ENCODE measurements at regions not wholly inside any gene's neighbourhood (a gene's known extent, or its start where the extent isn't known, plus 50 kb on each side); places are given as distances from the start of the nearest gene placed in this dataset.

GRCh38 chr4:3673176-3673575 is 93.0 kb upstream of the ADRA2C start:
- intact Hi-C loops (cut with micrococcal nuclease): no loop called here
- Mint-ChIP-seq H3K9me3 (peaks cover 5% of the 10 kb centered on the region), H3K4me3 (no peak overlapping the region), H3K4me1 (no peaks in the 10 kb centered on the region), H3K27me3 (no peaks in the 10 kb centered on the region), H3K27ac (no peak overlapping the region), H3K36me3 (ENCODE audit: low read depth) (no peaks in the 10 kb centered on the region)
- DNase-seq: no peak

DNA sequence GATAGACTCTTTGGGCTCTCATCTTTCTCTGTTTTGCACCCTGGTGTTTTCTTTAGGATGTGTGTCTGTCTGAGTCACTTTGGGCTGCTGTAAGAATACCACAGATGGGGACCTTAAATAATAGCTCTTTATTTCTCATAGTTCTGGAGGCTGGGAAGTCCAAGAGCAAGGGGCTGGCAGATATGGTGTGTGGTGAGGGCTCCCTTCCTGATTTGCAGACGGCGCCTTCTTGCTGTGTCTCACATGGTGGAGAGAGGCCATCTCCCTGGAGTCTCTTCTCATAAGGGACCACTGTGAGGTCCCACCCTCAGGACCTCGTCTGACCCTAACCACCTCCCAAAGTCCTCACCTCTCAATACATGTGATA is 93.7 kb upstream of the ADRA2C start:
- Mint-ChIP-seq H3K27me3 (no peaks in the 10 kb centered on the region), H3K9me3 (peaks cover 5% of the 10 kb centered on the region)

DNA sequence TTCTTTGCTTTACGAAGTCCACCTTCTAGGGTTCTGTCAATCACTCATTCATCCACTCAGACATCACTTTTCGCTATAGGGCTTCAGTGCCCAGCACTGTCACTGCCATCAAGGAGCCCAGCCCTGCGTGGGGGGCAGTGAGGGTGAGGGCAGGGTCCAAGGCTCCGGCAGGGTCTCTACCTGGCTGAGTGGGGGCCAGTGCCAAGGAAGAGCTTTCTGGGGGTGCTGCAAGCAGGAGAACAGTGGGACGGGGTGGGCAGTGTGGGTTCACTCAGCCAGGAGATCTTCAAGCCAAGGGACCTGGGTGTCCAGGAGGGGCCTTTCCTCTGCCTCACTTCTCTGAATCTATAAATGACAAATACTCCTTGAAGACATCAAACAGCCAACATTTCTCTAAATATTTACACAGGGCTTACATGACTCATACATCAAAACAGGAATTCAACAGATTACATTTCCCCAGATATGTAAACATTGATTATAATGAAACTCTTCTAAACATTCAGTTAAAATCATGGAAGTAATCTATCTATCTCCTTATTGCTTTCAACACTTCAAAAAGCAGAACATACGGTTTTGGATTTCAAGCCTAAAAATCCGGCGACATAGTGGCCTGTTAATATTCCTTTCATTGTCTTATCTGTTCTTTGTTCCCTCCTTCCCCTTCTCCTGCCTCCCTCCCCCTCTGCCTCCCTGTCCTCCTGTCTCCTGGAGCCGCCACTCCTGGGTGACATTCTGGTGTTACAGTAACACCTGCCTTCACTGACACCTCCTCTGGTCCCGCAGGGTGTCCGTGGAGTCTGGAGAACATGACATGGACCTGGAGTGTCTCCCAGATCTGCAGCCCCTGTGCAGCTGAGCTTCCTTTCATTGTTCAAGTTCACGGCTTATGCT is 94.4 kb upstream of the ADRA2C start:
- Mint-ChIP-seq H3K4me1 (no peaks in the 10 kb centered on the region), H3K27me3 (no peaks in the 10 kb centered on the region), H3K9me3 (peaks cover 5% of the 10 kb centered on the region), H3K27ac (no peak overlapping the region), H3K4me3 (no peak overlapping the region), H3K36me3 (ENCODE audit: low read depth) (no peaks in the 10 kb centered on the region)
- intact Hi-C loops (cut with micrococcal nuclease): no loop called here
- DNase-seq: no peak

More for the DNA sequence above, 93.7 kb upstream of the ADRA2C start:
- DNase-seq: no peak
- H3K27ac Mint-ChIP-seq: no peak overlapping the region
- H3K36me3 Mint-ChIP-seq (ENCODE audit: low read depth): no peaks in the 10 kb centered on the region
- no peak overlapping the region for H3K4me3 Mint-ChIP-seq
- intact Hi-C loops (cut with micrococcal nuclease): no loop called here
- no peaks in the 10 kb centered on the region for H3K4me1 Mint-ChIP-seq

DNA sequence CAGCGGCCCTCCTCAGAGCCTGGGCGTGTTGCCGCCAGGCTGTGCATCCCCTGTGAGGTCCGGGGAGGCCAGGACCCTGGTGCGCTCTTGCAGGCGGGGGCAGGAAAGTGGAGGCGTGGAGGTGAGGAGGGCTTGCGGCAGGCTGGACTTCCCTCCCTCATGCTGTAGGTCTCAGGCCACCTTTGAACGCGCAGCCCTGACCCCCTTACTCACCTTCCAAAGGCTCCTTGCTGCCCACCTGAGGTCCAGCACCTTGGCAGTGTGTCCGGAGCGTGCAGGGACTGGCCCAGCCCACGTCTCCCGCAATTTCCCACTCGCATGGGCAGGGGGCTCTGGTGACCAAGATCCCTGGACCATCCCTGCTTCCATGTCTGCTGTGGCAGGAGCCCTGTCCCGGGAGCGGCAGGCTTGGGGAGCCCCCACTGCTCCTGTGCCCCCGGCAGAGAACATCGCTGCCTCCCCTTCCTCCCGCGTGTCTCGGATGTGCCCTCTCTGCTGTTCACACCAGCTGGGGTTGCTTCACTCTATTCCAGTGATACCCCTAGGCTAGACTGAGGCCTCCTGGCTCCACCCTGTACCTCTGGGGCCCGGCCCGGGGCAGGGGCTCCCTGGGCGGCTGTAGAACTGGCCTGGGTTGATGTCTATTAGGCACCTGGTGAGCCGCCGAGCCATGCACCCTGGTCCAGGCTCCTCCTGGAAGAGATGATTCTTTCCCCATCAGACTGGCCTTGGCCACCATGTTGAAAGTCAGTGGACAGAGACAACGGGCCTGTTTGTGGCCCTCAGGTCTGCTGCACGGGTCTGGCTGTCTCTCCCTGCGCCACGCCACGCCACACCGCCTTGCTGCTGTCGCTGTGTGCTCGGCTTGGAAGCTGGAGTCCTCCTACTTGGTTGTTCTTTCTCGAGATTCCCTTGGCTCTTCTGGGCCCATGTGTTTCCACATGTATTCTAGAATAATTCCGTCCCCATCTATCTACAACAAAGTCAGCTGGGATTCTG is 95.4 kb upstream of the ADRA2C start:
- Mint-ChIP-seq H3K9me3 (peaks cover 5% of the 10 kb centered on the region), H3K4me1 (no peaks in the 10 kb centered on the region), H3K36me3 (ENCODE audit: low read depth) (no peaks in the 10 kb centered on the region), H3K27me3 (no peaks in the 10 kb centered on the region), H3K27ac (no peak overlapping the region), H3K4me3 (no peak overlapping the region)
- DNase-seq: no peak
- intact Hi-C loops (cut with micrococcal nuclease): no loop called here

- no peaks in the 10 kb centered on the region for H3K4me1 Mint-ChIP-seq
- H3K27ac Mint-ChIP-seq: no peak overlapping the region
- H3K36me3 Mint-ChIP-seq (ENCODE audit: low read depth): no peaks in the 10 kb centered on the region
- H3K9me3 Mint-ChIP-seq: peaks cover 5% of the 10 kb centered on the region
- no peak overlapping the region for H3K4me3 Mint-ChIP-seq
- intact Hi-C loops (cut with micrococcal nuclease): no loop called here
- no peaks in the 10 kb centered on the region for H3K27me3 Mint-ChIP-seq
- DNase-seq: no peak
These were observed 96.6 kb upstream of the ADRA2C start for GRCh38 chr4:3669553-3669949.

- intact Hi-C loops (cut with micrococcal nuclease): no loop called here
- Mint-ChIP-seq H3K36me3 (ENCODE audit: low read depth) (no peaks in the 10 kb centered on the region), H3K4me1 (no peaks in the 10 kb centered on the region), H3K27ac (no peak overlapping the region), H3K9me3 (peaks cover 5% of the 10 kb centered on the region), H3K4me3 (no peak overlapping the region), H3K27me3 (no peaks in the 10 kb centered on the region)
- no peak for DNase-seq
These were observed 97.2 kb upstream of the ADRA2C start for GRCh38 chr4:3668825-3669552.

DNA sequence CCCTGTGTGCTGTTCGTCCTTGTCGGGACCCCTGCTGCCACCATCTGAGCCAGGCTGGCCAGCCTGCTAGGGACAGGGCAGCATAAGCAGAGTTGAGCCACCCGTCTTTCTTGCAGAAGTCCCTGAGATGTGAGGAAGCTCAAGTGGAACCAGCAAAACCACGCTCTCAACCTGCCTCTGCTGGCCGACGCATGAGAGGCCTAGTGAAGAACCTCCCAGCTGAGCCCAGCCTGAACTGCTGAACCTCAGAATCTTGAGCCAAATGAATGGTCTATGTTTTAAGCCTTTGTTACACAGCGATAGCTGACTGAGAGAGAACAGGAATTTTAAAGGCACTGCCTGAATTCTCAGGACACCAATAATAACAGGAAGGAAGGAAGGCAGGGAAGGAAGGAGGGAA is 98.9 kb upstream of the ADRA2C start:
- no peak for DNase-seq
- intact Hi-C loops (cut with micrococcal nuclease): no loop called here
- no peaks in the 10 kb centered on the region for H3K4me1 Mint-ChIP-seq
- no peak overlapping the region for H3K4me3 Mint-ChIP-seq
- H3K9me3 Mint-ChIP-seq: peaks cover under 1% of the 10 kb centered on the region
- no peaks in the 10 kb centered on the region for H3K36me3 Mint-ChIP-seq (ENCODE audit: low read depth)
- H3K27ac Mint-ChIP-seq: no peak overlapping the region
- H3K27me3 Mint-ChIP-seq: no peaks in the 10 kb centered on the region

GRCh38 chr4:3666263-3666662 is 99.9 kb upstream of the ADRA2C start:
- H3K4me3 Mint-ChIP-seq: no peak overlapping the region
- no peaks in the 10 kb centered on the region for H3K4me1 Mint-ChIP-seq
- no peaks in the 10 kb centered on the region for H3K36me3 Mint-ChIP-seq (ENCODE audit: low read depth)
- H3K27ac Mint-ChIP-seq: no peak overlapping the region
- intact Hi-C loops (cut with micrococcal nuclease): no loop called here
- H3K9me3 Mint-ChIP-seq: no peaks in the 10 kb centered on the region
- H3K27me3 Mint-ChIP-seq: no peaks in the 10 kb centered on the region
- no peak for DNase-seq

DNA sequence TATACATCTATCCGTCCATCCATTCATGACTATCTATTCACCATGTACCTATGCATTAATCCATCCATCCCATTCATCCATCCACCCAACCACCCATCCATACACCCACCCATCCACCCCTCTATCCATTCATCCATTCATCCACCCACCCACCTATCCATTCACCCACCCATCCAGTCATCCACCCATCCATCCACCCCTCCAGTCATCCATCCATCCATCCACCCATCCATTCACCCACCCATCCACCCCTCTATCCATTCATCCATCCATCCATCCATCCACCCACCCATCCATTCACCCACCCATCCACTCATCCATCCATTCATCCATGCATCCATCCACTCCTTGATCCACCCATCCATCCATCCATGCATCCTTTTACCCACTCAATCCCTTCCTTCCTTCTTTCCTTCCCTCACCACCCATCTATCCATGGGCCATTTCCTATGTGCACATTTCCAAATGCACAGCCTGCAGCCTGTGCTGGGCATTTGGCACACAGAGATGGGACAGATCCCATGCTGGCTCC is 100.8 kb upstream of the ADRA2C start:
- intact Hi-C loops (cut with micrococcal nuclease): no loop called here
- Mint-ChIP-seq H3K4me1 (no peaks in the 10 kb centered on the region), H3K9me3 (no peaks in the 10 kb centered on the region), H3K27me3 (no peaks in the 10 kb centered on the region), H3K4me3 (no peak overlapping the region), H3K36me3 (ENCODE audit: low read depth) (no peaks in the 10 kb centered on the region), H3K27ac (no peak overlapping the region)
- no peak for DNase-seq

GRCh38 chr4:3663791-3664190 is 102.4 kb upstream of the ADRA2C start:
- no peak for DNase-seq
- H3K27ac Mint-ChIP-seq: no peak overlapping the region
- no peaks in the 10 kb centered on the region for H3K9me3 Mint-ChIP-seq
- no peaks in the 10 kb centered on the region for H3K4me1 Mint-ChIP-seq
- intact Hi-C loops (cut with micrococcal nuclease): no loop called here
- no peaks in the 10 kb centered on the region for H3K36me3 Mint-ChIP-seq (ENCODE audit: low read depth)
- no peaks in the 10 kb centered on the region for H3K27me3 Mint-ChIP-seq
- H3K4me3 Mint-ChIP-seq: no peak overlapping the region

DNA sequence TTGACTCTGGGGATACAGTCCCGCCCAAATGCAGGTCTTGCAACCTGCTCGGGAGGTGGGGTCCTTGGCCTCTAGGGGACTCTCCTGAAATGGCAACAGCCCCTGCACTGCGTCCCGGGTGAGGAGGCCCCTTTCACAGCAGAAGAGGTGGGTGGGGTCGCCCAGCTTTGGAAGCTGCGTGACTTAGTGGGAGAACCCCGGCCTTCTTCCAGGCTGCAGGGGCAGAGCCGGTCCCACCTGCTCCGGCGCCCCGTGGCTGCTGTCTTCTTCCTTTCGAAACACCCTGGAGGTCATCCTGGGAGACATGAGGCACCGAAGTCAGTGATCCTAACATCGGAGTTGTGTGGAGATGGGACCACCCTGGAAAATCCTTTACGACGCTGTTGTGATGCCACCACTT is 103.7 kb upstream of the ADRA2C start:
- H3K27ac Mint-ChIP-seq: no peak overlapping the region
- no peaks in the 10 kb centered on the region for H3K4me1 Mint-ChIP-seq
- H3K27me3 Mint-ChIP-seq: no peaks in the 10 kb centered on the region
- H3K36me3 Mint-ChIP-seq (ENCODE audit: low read depth): no peaks in the 10 kb centered on the region
- intact Hi-C loops (cut with micrococcal nuclease): no loop called here
- no peak for DNase-seq
- H3K4me3 Mint-ChIP-seq: no peak overlapping the region
- no peaks in the 10 kb centered on the region for H3K9me3 Mint-ChIP-seq

DNA sequence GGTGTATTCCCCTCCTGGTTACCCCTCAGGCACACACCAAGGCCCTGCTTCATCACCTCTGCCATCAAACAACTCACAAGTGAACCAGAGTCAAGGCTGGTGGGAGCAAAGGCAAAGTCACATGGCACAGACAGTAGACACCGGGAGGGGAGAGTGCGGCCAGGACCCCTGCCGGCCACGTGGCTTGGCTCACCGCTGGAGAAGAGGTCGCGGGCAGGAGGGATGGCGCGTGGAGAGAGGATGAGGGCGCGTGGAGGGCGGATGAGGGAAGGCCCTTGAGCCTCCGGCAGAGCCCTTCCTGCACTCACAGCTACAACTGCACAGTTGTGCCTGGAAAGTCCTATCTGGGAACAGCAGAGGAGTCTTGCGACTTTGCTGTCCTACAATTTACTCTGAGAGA is 104.2 kb upstream of the ADRA2C start:
- Mint-ChIP-seq H3K27me3 (no peaks in the 10 kb centered on the region), H3K36me3 (ENCODE audit: low read depth) (no peaks in the 10 kb centered on the region), H3K27ac (no peak overlapping the region), H3K4me3 (no peak overlapping the region), H3K4me1 (no peaks in the 10 kb centered on the region), H3K9me3 (no peaks in the 10 kb centered on the region)
- intact Hi-C loops (cut with micrococcal nuclease): no loop called here
- DNase-seq: no peak

GRCh38 chr4:3660928-3661515 is 105.2 kb upstream of the ADRA2C start:
- Mint-ChIP-seq H3K4me1 (no peaks in the 10 kb centered on the region), H3K27me3 (no peaks in the 10 kb centered on the region), H3K27ac (no peak overlapping the region), H3K4me3 (no peak overlapping the region), H3K9me3 (no peaks in the 10 kb centered on the region), H3K36me3 (ENCODE audit: low read depth) (no peaks in the 10 kb centered on the region)
- intact Hi-C loops (cut with micrococcal nuclease): no loop called here
- no peak for DNase-seq
